ENCODE measurements at regions not wholly inside any gene's neighbourhood (a gene's known extent, or its start where the extent isn't known, plus 50 kb on each side); places are given as distances from the start of the nearest gene placed in this dataset.
A peak's percentile ranks its signal among the peaks of the same experiment; 100 is the strongest.

- DNase-seq (ENCODE audit: low spot score) (no peak), ATAC-seq (ENCODE audit: low FRiP score) (no peak)
- TF ChIP-seq CTCF (IDR thresholded peaks at IDR 0.05) = no peak
Observed at GRCh38 chr17:45706033-45706432, 78.1 kb upstream of the CRHR1 start.

GRCh38 chr17:45708707-45709290, 75.3 kb upstream of the CRHR1 start:
- ATAC-seq (ENCODE audit: low FRiP score) (no peak), DNase-seq (ENCODE audit: low spot score) (no peak)
- TF ChIP-seq CTCF (IDR thresholded peaks at IDR 0.05) = no peak

- DNase-seq (ENCODE audit: low spot score) (no peak), ATAC-seq (ENCODE audit: low FRiP score) (no peak)
- no peak for TF ChIP-seq CTCF (IDR thresholded peaks at IDR 0.05)
Observed at GRCh38 chr17:45709728-45710288, 74.3 kb upstream of the CRHR1 start.

- DNase-seq (ENCODE audit: low spot score) (no peak), ATAC-seq (ENCODE audit: low FRiP score) (no peak)
- no peak for TF ChIP-seq CTCF (IDR thresholded peaks at IDR 0.05)
Observed at GRCh38 chr17:45715787-45716186, 68.3 kb upstream of the CRHR1 start.

GRCh38 chr17:45718791-45719190, 65.3 kb upstream of the CRHR1 start:
- no peak for ATAC-seq (ENCODE audit: low FRiP score)
- TF ChIP-seq CTCF (IDR thresholded peaks at IDR 0.05) = no peak
- DNase-seq (ENCODE audit: low spot score) = no peak

GRCh38 chr17:45719335-45720071, 64.6 kb upstream of the CRHR1 start:
- no peak for TF ChIP-seq CTCF (IDR thresholded peaks at IDR 0.05)
- DNase-seq (ENCODE audit: low spot score) (no peak), ATAC-seq (ENCODE audit: low FRiP score) (peak; percentile 69)

GRCh38 chr17:45720386-45720785, 63.7 kb upstream of the CRHR1 start:
- TF ChIP-seq CTCF (IDR thresholded peaks at IDR 0.05) = no peak
- no peak for ATAC-seq (ENCODE audit: low FRiP score)
- no peak for DNase-seq (ENCODE audit: low spot score)
